Suprapubic skin (tissue), 4 donors: ENCODE measurements at regions not wholly inside any gene's neighbourhood (a gene's known extent, or its start where the extent isn't known, plus 50 kb on each side); places are given as distances from the start of the nearest gene placed in this dataset.

Experiments
- POLR2A ChIP-seq, 2 donors: fragments of 450-650 bp; IDR thresholded peaks; one replicate each; pipeline ENCODE4 v1.6.1; 2017; ENCODE audit warnings: antibody characterized with exemption in 2 of 2, mild to moderate bottlenecking in 2 of 2, moderate library complexity in 2 of 2
- POLR2AphosphoS5 ChIP-seq, 3 donors: sonication (generic); formaldehyde crosslinking; IDR thresholded peaks; one replicate each; pipeline ENCODE4 v1.6.1; 2017; ENCODE audit warnings: antibody characterized with exemption in 3 of 3
- TF ChIP-seq, protein P1 (sequence below), 2 donors: fragments of 200-600 bp in 1 of 2; fragments of 450-650 bp in 1 of 2; sonication (generic) in 1 of 2; IDR thresholded peaks; one replicate each; pipeline ENCODE4 v1.5.1; 2016 to 2019; ENCODE audit warnings: antibody characterized with exemption in 2 of 2, mild to moderate bottlenecking in 1 of 2, moderate library complexity in 1 of 2

DNA sequence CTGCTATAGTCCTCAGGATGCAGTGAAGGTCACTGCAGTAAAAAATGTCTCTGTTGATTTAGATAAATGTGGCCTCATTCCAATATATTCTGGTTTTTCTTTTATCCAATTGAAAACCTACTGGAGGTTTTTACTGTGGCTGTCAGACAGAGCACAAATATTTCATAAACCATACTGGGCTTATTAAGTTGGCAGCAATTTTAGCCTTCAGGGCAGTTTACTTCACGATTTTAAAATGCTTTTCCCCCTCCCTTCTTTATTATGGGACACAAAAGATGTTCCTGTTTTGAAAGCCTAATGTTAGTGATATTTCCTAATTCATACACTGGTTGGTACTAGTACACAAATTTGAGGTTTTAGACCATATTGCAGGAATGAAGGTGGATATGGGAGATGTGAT lies 939.4 kb downstream of the C4orf33 start:
- TF ChIP-seq, protein P1, sequence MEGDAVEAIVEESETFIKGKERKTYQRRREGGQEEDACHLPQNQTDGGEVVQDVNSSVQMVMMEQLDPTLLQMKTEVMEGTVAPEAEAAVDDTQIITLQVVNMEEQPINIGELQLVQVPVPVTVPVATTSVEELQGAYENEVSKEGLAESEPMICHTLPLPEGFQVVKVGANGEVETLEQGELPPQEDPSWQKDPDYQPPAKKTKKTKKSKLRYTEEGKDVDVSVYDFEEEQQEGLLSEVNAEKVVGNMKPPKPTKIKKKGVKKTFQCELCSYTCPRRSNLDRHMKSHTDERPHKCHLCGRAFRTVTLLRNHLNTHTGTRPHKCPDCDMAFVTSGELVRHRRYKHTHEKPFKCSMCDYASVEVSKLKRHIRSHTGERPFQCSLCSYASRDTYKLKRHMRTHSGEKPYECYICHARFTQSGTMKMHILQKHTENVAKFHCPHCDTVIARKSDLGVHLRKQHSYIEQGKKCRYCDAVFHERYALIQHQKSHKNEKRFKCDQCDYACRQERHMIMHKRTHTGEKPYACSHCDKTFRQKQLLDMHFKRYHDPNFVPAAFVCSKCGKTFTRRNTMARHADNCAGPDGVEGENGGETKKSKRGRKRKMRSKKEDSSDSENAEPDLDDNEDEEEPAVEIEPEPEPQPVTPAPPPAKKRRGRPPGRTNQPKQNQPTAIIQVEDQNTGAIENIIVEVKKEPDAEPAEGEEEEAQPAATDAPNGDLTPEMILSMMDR (IDR thresholded peaks at IDR 0.05) = no peak
- no peak for TF ChIP-seq POLR2AphosphoS5 (IDR thresholded peaks at IDR 0.05)
- TF ChIP-seq POLR2A (IDR thresholded peaks at IDR 0.05) = no peak
